Activated naive CD4-positive, alpha-beta T cell treated with anti-CD3 and anti-CD28 coated beads for 36 hours (primary cell): ENCODE measurements at regions not wholly inside any gene's neighbourhood (a gene's known extent, or its start where the extent isn't known, plus 50 kb on each side); places are given as distances from the start of the nearest gene placed in this dataset.
A peak's percentile ranks its signal among the peaks of the same experiment; 100 is the strongest.

ENCODE experiments used
- CTCF ChIA-PET: fragments of 350-600 bp; sonication (Branson Sonifier 250); formaldehyde crosslinking; loops from one replicate; lab custom pipeline; 2021; ENCODE audit warnings: antibody characterized with exemption; lab: Charles Lee
- DNase-seq: peaks from one replicate; pipeline ENCODE4 v3.0.0-alpha.2; 2020
- H3K27ac Mint-ChIP-seq: one replicate; pipeline ENCODE4 v1.8.0; 2021; ENCODE audit warnings: mild to moderate bottlenecking, mixed read lengths
- H3K27me3 Mint-ChIP-seq: one replicate; pipeline ENCODE4 v1.8.0; 2021; ENCODE audit warnings: low read depth, mixed read lengths
- H3K36me3 Mint-ChIP-seq: one replicate; pipeline ENCODE4 v1.8.0; 2021; ENCODE audit warnings: low read depth, mixed read lengths
- H3K4me1 Mint-ChIP-seq: one replicate; pipeline ENCODE4 v1.8.0; 2021; ENCODE audit warnings: low read depth, mixed read lengths
- H3K4me3 Mint-ChIP-seq: one replicate; pipeline ENCODE4 v1.8.0; 2021; ENCODE audit warnings: mild to moderate bottlenecking, moderate library complexity, mixed read lengths
- H3K9me3 Mint-ChIP-seq: one replicate; pipeline ENCODE4 v1.8.0; 2021; ENCODE audit warnings: mixed read lengths
- intact Hi-C: fragments of 100-400 bp; cut with micrococcal nuclease; formaldehyde crosslinking; loops from one replicate; pipeline ENCODE4 v1.15.1; 2023

DNA sequence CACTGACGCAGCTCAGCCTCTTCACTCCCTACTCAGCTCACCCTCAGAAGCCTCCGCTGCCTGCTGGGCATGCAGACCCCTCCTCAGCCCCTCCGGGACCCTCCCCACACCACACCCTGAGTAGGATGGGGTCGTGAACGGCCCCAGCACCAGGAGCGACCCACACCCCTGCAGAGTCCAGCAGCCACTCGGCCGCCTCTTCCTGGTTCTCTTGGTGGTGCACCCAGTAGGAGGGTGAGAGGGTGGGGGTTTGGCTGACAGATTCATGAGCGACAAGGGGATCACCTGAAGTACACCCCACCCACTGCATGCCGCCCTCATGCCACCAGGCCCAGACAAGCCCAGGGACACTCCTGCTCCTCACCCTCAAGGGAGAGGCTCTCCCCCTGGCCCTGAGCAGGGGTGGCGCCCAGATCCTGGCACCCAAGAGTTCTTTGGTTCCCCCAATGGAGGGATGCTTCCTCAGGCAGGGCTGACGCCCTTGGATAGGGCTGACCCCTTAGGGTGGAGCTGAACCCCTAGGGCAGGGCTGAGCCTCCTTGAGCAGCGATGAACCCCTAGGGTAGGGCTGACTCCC, 76.6 kb upstream of the GPC1 start:
- CTCF ChIA-PET, result no interaction called here
- Mint-ChIP-seq H3K9me3 (peaks cover 12% of the 10 kb centered on the region), H3K36me3 (no peaks in the 10 kb centered on the region), H3K4me3 (no peak overlapping the region), H3K27ac (no peak overlapping the region), H3K4me1 (no peaks in the 10 kb centered on the region), H3K27me3 (peaks cover 2% of the 10 kb centered on the region)
- intact Hi-C loops, result no loop called here
- no peak for DNase-seq

DNA sequence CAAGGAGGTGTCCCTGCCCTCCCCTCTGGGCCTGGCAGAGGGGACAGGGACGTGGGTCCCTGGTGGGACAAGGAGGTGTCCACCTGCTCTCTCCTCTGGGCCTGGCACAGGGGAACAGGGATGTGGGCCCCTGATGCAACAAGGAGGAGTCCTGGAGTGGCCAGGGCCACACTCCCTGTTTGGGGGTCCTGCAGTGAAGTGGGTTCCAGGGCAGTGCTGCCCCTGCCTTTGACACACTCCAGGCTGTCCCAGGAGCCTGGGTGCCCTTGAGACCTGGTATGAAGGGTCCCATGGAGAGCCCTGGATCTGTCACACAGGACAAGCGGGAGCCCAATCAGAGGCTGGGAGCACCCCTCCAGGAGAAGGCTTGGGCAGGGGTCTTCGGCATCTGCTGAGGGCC, 75.8 kb upstream of the GPC1 start:
- CTCF ChIA-PET, result no interaction called here
- DNase-seq, result no peak
- Mint-ChIP-seq H3K9me3 (peaks cover 12% of the 10 kb centered on the region), H3K4me3 (no peak overlapping the region), H3K4me1 (no peaks in the 10 kb centered on the region), H3K27me3 (peaks cover 2% of the 10 kb centered on the region), H3K36me3 (no peaks in the 10 kb centered on the region), H3K27ac (no peak overlapping the region)
- intact Hi-C loops, result no loop called here

DNA sequence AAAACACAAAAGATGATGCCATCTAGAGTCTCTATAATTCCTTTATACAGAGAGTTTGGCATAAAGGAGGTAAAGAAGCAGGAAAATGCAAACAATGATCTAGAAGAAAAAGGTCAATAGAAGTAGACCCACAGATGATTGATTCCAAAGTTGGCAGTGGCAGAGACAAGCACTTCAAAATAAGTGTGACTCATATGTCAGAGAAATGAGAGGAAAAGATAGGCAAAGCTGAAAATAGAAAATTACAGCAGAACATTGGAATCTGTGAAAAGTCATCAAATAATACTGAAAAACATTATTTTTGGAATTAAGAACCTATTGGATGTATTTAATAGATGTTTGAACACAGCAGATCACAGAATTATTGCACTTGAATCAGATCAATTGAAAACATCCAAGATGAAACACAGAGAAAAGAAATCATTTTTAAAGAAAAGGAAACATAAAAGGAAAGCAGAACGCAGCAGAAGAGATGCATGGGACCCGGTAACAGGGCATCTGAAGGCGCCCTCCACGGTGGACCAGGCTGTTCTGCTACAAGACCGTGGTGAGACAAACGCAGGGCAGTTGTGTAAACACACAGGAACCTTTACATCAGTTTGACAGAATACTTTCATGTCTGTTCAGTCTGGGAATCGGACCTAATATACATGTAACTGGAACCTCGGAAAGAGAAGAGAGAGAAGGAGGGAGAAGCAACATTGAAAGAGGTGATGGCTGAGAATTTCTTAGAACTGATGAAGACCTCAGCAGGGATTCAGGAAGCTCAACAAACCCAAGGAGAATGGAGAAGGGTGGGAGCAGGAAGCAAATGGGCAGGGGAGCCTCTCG, 74.6 kb upstream of the GPC1 start:
- Mint-ChIP-seq H3K27ac (no peak overlapping the region), H3K4me3 (no peak overlapping the region), H3K4me1 (no peaks in the 10 kb centered on the region), H3K36me3 (no peaks in the 10 kb centered on the region), H3K27me3 (peaks cover 2% of the 10 kb centered on the region), H3K9me3 (peaks cover 12% of the 10 kb centered on the region)
- DNase-seq, result no peak
- intact Hi-C loops, result no loop called here
- CTCF ChIA-PET, result no interaction called here

DNA sequence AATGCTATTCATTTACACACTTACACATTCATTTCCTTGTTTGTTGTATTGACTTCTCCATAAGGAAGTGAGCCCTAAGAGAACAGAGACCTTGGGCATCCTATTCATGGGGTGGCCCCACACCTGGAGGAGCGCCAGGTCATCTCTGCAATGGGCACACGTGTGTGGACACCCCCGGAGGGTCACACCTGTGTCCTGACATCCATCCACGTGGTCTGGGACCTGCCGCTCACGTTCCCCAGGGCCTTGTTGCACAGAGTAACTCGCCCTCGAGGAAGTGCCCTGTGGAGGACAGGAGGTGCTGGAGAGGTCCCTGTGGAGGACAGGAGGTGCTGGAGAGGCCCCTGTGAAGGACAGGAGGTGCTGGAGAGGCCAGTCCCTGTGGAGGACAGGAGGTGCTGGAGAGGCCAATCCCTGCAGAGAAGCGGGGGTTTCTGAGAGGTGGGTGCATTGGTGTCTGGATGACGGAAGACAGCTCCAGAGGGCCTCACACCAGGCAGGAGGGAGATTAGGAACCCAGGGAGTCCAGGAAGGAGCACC, 73.2 kb upstream of the GPC1 start:
- no peak overlapping the region for H3K27ac Mint-ChIP-seq
- no peaks in the 10 kb centered on the region for H3K27me3 Mint-ChIP-seq
- peaks cover 12% of the 10 kb centered on the region for H3K9me3 Mint-ChIP-seq
- H3K36me3 Mint-ChIP-seq, result no peaks in the 10 kb centered on the region
- DNase-seq, result no peak
- CTCF ChIA-PET, result no interaction called here
- H3K4me1 Mint-ChIP-seq, result no peaks in the 10 kb centered on the region
- intact Hi-C loops, result no loop called here
- no peak overlapping the region for H3K4me3 Mint-ChIP-seq

DNA sequence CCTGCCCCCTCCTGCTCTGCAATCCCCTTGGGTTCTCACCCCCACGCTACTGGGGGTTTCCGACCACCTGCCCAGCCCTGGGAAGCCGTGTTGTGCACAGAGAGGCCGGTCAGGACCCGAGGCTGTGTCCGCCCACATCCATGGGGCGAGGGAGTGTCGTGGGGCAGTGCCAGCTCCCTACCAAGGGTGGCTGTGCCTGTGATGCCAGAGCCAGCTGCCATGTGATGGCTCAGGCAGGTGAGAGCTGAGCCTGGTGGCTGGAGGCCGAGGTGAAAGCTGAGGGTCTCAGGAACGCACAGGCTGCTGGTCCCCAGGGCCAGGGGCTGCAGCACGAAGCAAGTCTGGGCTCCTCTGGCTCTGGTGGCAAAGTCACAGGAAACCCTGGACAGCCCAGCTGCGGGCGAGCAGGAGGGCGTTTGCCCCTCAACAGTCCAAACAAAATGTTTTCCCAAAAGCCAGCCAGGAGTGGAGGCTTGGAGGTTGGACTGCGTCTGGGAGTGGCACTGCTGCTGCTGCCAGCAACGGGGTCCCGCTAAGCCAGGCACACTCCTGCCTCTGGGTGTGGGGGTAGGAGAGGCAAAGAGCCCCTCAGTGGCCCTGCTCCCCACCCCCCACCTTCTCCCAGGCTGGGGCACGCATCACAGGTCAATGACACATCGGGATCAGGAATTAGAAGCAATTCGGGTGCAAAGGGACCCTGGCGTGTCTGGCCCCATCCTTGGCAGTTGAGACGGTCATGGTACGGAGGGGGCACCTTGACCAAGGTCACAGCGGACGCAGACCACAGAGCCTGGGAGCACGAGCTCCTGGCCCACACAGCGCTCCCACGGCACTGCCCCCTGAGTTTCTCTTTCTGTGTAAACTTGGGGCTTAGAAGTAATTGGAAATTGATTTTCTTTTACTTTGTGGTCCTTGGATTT, 72.4 kb upstream of the GPC1 start:
- H3K36me3 Mint-ChIP-seq, result no peaks in the 10 kb centered on the region
- intact Hi-C loops, result no loop called here
- CTCF ChIA-PET, result no interaction called here
- H3K4me1 Mint-ChIP-seq, result no peaks in the 10 kb centered on the region
- peaks cover 12% of the 10 kb centered on the region for H3K9me3 Mint-ChIP-seq
- no peaks in the 10 kb centered on the region for H3K27me3 Mint-ChIP-seq
- no peak overlapping the region for H3K4me3 Mint-ChIP-seq
- DNase-seq, result no peak
- no peak overlapping the region for H3K27ac Mint-ChIP-seq

DNA sequence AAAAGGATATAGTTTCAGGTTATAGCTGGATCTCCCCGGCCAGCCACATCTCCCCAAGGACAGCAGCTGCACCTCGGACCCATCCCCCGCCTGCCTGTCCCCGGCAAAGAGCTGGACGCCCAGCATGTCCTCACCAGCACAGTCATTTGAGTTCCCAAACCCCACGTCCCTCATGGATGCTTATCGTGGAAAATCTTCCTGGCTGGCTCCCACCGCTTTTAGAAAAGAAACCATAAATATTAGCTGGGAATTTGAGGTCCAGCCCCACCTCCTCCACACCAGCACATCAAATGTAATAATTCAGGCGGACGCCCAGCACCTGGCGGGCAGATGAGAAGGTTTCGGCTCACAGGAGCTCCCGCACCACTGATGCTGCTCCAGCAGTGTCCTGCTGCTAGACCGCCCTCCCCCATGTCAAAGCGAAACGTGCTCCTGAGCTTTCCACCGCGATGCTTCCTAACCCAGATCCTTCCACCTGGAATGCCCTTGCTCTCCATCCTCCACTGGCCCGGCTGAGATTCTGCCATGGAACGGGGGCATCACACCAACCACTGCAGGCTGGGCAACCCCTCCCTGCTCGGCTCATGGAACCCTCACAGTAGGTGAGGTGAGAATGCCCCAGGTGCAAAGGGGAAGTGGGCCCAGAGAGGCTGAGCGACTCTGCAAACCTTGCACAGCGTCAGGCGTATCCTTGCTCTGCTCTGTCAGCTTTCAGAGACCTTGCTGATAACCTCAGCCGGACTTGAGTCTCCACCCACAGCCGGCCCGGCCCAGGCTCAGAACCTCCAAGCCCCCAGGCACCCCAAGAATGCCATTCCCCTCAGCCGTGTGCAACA, 71.5 kb upstream of the GPC1 start:
- Mint-ChIP-seq H3K9me3 (peaks cover 12% of the 10 kb centered on the region), H3K27ac (no peak overlapping the region), H3K36me3 (no peaks in the 10 kb centered on the region), H3K27me3 (no peaks in the 10 kb centered on the region), H3K4me1 (no peaks in the 10 kb centered on the region), H3K4me3 (no peak overlapping the region)
- intact Hi-C loops, result no loop called here
- CTCF ChIA-PET, result no interaction called here
- no peak for DNase-seq

DNA sequence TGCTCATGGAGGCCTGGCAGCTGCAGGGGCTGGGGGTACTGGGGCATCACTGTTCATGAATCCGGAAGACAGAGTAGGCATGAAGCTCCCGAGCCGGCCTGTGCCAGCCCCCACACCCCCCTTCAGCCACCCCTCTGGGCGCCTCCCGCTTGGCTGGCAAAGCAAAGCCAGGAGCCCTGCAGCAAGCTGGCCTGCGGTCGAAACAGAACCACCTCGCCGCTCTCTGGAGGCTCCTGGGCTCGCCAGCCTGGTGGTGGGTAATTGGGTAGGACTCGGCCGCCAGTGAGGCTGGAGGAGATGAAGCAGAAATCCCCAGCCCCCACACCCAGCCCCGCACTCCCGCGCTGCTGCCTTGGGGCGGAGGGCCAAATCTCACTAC, 70.9 kb upstream of the GPC1 start:
- CTCF ChIA-PET, result no interaction called here
- no peaks in the 10 kb centered on the region for H3K36me3 Mint-ChIP-seq
- no peak for DNase-seq
- no peak overlapping the region for H3K4me3 Mint-ChIP-seq
- H3K4me1 Mint-ChIP-seq, result no peaks in the 10 kb centered on the region
- no peaks in the 10 kb centered on the region for H3K27me3 Mint-ChIP-seq
- no peak overlapping the region for H3K27ac Mint-ChIP-seq
- intact Hi-C loops, result no loop called here
- peaks cover 12% of the 10 kb centered on the region for H3K9me3 Mint-ChIP-seq

DNA sequence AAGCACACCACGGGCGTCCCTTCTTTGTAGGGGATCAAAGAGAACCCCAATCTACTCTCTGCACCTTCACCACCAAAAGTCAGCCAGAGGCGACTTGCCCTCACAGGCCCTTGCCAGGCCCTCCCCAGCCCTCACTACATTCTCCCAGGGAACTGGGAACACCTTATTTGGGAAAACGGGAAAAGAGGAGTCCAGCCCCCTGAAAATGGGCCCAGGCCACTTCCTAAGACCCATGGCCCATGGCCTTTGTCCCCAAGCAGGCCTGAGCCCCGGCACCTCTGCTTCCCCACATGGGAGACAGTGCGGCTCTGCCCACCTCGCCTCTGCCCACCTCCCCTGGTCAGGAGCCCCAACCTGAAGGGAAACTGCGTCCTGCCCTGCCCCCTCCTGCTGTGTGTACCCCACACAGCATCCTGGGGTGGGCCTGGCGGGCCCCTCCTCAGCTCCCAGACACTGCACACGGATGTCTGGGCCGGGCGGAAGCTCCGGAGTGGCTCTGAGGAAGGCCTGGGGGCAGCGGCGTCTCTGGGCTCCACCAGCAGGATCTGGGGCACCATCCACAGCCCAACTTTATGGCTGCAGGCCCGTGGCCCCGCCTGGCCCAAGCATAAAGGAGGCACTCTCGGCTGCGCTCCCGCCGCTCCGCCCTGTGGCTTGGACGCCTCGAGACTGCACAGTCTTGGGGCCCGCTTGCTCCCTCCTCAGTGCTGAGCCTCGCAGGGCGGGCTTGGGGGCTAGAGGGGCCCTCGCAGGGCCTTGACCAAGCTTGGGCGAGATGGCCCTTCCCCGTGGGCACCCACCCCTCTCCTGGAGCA, 70.3 kb upstream of the GPC1 start:
- no peak overlapping the region for H3K4me3 Mint-ChIP-seq
- H3K36me3 Mint-ChIP-seq, result no peaks in the 10 kb centered on the region
- no peak for DNase-seq
- intact Hi-C loops, result no loop called here
- peak overlapping the region; percentile 46 for H3K27ac Mint-ChIP-seq
- H3K4me1 Mint-ChIP-seq, result no peaks in the 10 kb centered on the region
- peaks cover 10% of the 10 kb centered on the region for H3K9me3 Mint-ChIP-seq
- no peaks in the 10 kb centered on the region for H3K27me3 Mint-ChIP-seq
- CTCF ChIA-PET, result no interaction called here

DNA sequence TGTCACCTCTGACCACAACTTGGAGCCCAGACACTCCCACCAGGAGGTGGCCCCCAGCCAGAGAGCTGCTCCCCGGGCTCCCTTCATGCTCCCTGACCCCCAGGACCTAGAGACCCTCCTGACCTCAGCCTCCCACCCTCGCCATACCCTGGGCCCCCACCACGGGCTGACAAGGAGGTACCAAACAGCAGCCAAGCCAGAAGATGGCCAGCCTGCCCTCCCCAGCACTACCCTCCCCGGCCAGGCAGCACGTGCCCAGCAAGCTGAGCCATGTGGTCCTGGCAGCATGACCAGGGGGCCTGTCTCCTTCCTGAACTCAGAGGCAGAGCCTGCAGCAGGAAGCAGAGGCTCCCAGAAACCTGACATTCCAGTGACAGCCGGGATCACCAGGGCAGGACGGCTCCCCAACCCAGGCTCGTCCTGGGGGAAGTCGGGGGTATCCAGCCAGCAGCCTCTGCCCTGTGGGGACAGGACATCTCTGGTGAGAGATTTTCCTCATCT, 69.4 kb upstream of the GPC1 start:
- Mint-ChIP-seq H3K9me3 (peaks cover 4% of the 10 kb centered on the region), H3K27ac (no peak overlapping the region), H3K4me3 (no peak overlapping the region), H3K36me3 (no peaks in the 10 kb centered on the region), H3K27me3 (no peaks in the 10 kb centered on the region), H3K4me1 (no peaks in the 10 kb centered on the region)
- DNase-seq, result no peak
- intact Hi-C loops, result no loop called here
- CTCF ChIA-PET, result no interaction called here

DNA sequence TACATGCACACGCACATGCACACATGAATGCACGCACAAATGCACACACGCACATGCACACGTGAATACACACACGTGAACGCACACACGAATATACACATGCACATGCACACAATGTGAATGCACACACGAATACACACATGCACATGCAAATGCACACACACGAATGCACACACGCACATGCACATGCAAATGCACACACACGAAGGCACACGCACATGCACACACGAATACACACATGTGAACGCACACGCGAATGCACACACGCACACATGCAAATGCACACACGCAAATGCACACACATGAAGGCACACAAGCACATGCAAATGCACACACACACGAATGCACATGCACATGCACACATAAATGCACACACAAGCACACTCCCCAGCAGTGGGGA, 68.6 kb upstream of the GPC1 start:
- no peaks in the 10 kb centered on the region for H3K36me3 Mint-ChIP-seq
- peaks cover 1% of the 10 kb centered on the region for H3K9me3 Mint-ChIP-seq
- H3K27me3 Mint-ChIP-seq, result no peaks in the 10 kb centered on the region
- intact Hi-C loops, result no loop called here
- H3K4me1 Mint-ChIP-seq, result no peaks in the 10 kb centered on the region
- no peak overlapping the region for H3K27ac Mint-ChIP-seq
- CTCF ChIA-PET, result no interaction called here
- H3K4me3 Mint-ChIP-seq, result no peak overlapping the region
- no peak for DNase-seq

DNA sequence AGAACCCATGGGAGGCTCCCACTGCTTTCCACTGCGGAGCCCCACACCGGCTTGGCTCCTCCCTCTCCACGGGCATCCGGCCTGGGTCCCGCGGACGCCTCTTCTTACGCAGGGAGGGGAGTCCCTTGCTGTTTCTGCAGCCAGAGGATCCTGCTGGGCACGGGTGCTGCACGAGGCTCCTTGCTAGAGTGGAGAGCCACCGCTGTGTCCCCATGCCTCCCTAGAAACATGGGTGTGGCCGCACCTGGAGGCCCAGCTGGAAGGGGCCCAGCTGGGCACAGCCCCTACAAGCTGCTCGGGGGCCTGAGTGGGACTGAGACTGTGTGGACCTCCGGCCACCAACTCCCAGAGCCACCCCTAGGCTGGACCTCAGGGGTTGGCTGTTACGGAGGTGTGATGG, 67.7 kb upstream of the GPC1 start:
- Mint-ChIP-seq H3K9me3 (no peaks in the 10 kb centered on the region), H3K27me3 (no peaks in the 10 kb centered on the region), H3K36me3 (no peaks in the 10 kb centered on the region), H3K27ac (no peak overlapping the region), H3K4me1 (no peaks in the 10 kb centered on the region), H3K4me3 (no peak overlapping the region)
- no peak for DNase-seq
- intact Hi-C loops, result no loop called here
- CTCF ChIA-PET, result no interaction called here
